Activated T-helper 1 cell treated with anti-CD3 and anti-CD28 coated beads, Interleukin-12 subunit alpha, Interleukin-12 subunit beta, Interleukin-2, Interleukin-4 antibody, amounts not matched to agents 30 ng/mL and 10 ng/mL and 1 ng/mL, durations not matched to agents 14 hours and 24 hours and 36 hours (primary cell): ENCODE measurements at regions not wholly inside any gene's neighbourhood (a gene's known extent, or its start where the extent isn't known, plus 50 kb on each side); places are given as distances from the start of the nearest gene placed in this dataset.

Experiments used
- DNase-seq: peaks from one replicate; pipeline ENCODE4 v3.0.0; 2021; ENCODE audit warnings: low spot score
- H3K27ac Mint-ChIP-seq: one replicate; pipeline ENCODE4 v1.8.0; 2021; ENCODE audit warnings: mild to moderate bottlenecking, mixed read lengths
- H3K27me3 Mint-ChIP-seq: one replicate; pipeline ENCODE4 v1.8.0; 2022; ENCODE audit warnings: mild to moderate bottlenecking, moderate library complexity, mixed read lengths; ENCODE audit not compliant: insufficient read depth
- H3K36me3 Mint-ChIP-seq: one replicate; pipeline ENCODE4 v1.8.0; 2021; ENCODE audit warnings: low read depth, mixed read lengths
- H3K4me1 Mint-ChIP-seq: one replicate; pipeline ENCODE4 v1.8.0; 2021; ENCODE audit warnings: low read depth, mixed read lengths
- H3K4me3 Mint-ChIP-seq: one replicate; pipeline ENCODE4 v1.8.0; 2021; ENCODE audit warnings: mild to moderate bottlenecking, moderate library complexity, mixed read lengths
- H3K9me3 Mint-ChIP-seq: one replicate; pipeline ENCODE4 v1.8.0; 2021; ENCODE audit warnings: mixed read lengths
- intact Hi-C: fragments of 100-400 bp; cut with micrococcal nuclease; formaldehyde crosslinking; loops from one replicate; pipeline ENCODE4 v1.15.1; 2024

GRCh38 chr18:56481751-56482150, 156.6 kb downstream of the TXNL1 start:
- Mint-ChIP-seq H3K27ac (no peak overlapping the region), H3K4me1 (no peaks in the 10 kb centered on the region), H3K4me3 (no peak overlapping the region), H3K9me3 (no peaks in the 10 kb centered on the region), H3K36me3 (no peaks in the 10 kb centered on the region), H3K27me3 (no peaks in the 10 kb centered on the region)
- intact Hi-C loops = no loop called here
- DNase-seq = no peak

GRCh38 chr18:56479841-56480240, 158.6 kb downstream of the TXNL1 start:
- no peak overlapping the region for H3K4me3 Mint-ChIP-seq
- H3K27ac Mint-ChIP-seq = no peak overlapping the region
- DNase-seq = no peak
- H3K36me3 Mint-ChIP-seq = no peaks in the 10 kb centered on the region
- H3K9me3 Mint-ChIP-seq = no peaks in the 10 kb centered on the region
- H3K27me3 Mint-ChIP-seq = no peaks in the 10 kb centered on the region
- no peaks in the 10 kb centered on the region for H3K4me1 Mint-ChIP-seq
- intact Hi-C loops = no loop called here

GRCh38 chr18:56475250-56475649, 163.1 kb downstream of the TXNL1 start:
- no peaks in the 10 kb centered on the region for H3K9me3 Mint-ChIP-seq
- intact Hi-C loops = no loop called here
- H3K4me3 Mint-ChIP-seq = no peak overlapping the region
- H3K36me3 Mint-ChIP-seq = no peaks in the 10 kb centered on the region
- no peak for DNase-seq
- no peak overlapping the region for H3K27ac Mint-ChIP-seq
- no peaks in the 10 kb centered on the region for H3K27me3 Mint-ChIP-seq
- no peaks in the 10 kb centered on the region for H3K4me1 Mint-ChIP-seq

GRCh38 chr18:56473400-56474024, 164.9 kb downstream of the TXNL1 start:
- DNase-seq = no peak
- Mint-ChIP-seq H3K9me3 (no peaks in the 10 kb centered on the region), H3K36me3 (no peaks in the 10 kb centered on the region), H3K4me1 (no peaks in the 10 kb centered on the region), H3K27me3 (no peaks in the 10 kb centered on the region), H3K4me3 (no peak overlapping the region), H3K27ac (no peak overlapping the region)
- intact Hi-C loops = no loop called here

- intact Hi-C loops = no loop called here
- H3K9me3 Mint-ChIP-seq = peaks cover 4% of the 10 kb centered on the region
- no peak overlapping the region for H3K4me3 Mint-ChIP-seq
- H3K36me3 Mint-ChIP-seq = peaks cover 1% of the 10 kb centered on the region
- H3K27ac Mint-ChIP-seq = no peak overlapping the region
- H3K27me3 Mint-ChIP-seq = peaks cover 2% of the 10 kb centered on the region
- DNase-seq = no peak
- H3K4me1 Mint-ChIP-seq = no peaks in the 10 kb centered on the region
Observed at GRCh38 chr18:56470406-56471351, 167.7 kb downstream of the TXNL1 start.

GRCh38 chr18:56469582-56469981, 168.8 kb downstream of the TXNL1 start:
- intact Hi-C loops = no loop called here
- Mint-ChIP-seq H3K4me3 (no peak overlapping the region), H3K9me3 (peaks cover 13% of the 10 kb centered on the region)

GRCh38 chr18:56468396-56468795, 170.0 kb downstream of the TXNL1 start:
- H3K27ac Mint-ChIP-seq = no peak overlapping the region
- no peak for DNase-seq
- H3K9me3 Mint-ChIP-seq = peaks cover 13% of the 10 kb centered on the region
- peaks cover 2% of the 10 kb centered on the region for H3K36me3 Mint-ChIP-seq
- peaks cover 2% of the 10 kb centered on the region for H3K27me3 Mint-ChIP-seq
- H3K4me3 Mint-ChIP-seq = no peak overlapping the region
- intact Hi-C loops = no loop called here
- no peaks in the 10 kb centered on the region for H3K4me1 Mint-ChIP-seq

More at GRCh38 chr18:56469582-56469981, 168.8 kb downstream of the TXNL1 start:
- no peak for DNase-seq
- peaks cover 2% of the 10 kb centered on the region for H3K27me3 Mint-ChIP-seq
- H3K27ac Mint-ChIP-seq = no peak overlapping the region
- no peaks in the 10 kb centered on the region for H3K4me1 Mint-ChIP-seq
- H3K36me3 Mint-ChIP-seq = peaks cover 2% of the 10 kb centered on the region

GRCh38 chr18:56462276-56462675, 176.1 kb downstream of the TXNL1 start:
- Mint-ChIP-seq H3K4me1 (no peaks in the 10 kb centered on the region), H3K36me3 (peaks cover 2% of the 10 kb centered on the region), H3K9me3 (peaks cover 13% of the 10 kb centered on the region), H3K27me3 (peaks cover 2% of the 10 kb centered on the region), H3K4me3 (no peak overlapping the region), H3K27ac (no peak overlapping the region)
- intact Hi-C loops = no loop called here
- DNase-seq = no peak

- no peaks in the 10 kb centered on the region for H3K4me1 Mint-ChIP-seq
- H3K9me3 Mint-ChIP-seq = peaks cover 13% of the 10 kb centered on the region
- peaks cover 2% of the 10 kb centered on the region for H3K36me3 Mint-ChIP-seq
- no peak for DNase-seq
- intact Hi-C loops = no loop called here
- H3K27ac Mint-ChIP-seq = no peak overlapping the region
- no peak overlapping the region for H3K4me3 Mint-ChIP-seq
- H3K27me3 Mint-ChIP-seq = peaks cover 2% of the 10 kb centered on the region
Observed at GRCh38 chr18:56461151-56461550, 177.2 kb downstream of the TXNL1 start.

- intact Hi-C loops = no loop called here
- DNase-seq = no peak
- no peaks in the 10 kb centered on the region for H3K36me3 Mint-ChIP-seq
- no peaks in the 10 kb centered on the region for H3K27me3 Mint-ChIP-seq
- no peaks in the 10 kb centered on the region for H3K4me1 Mint-ChIP-seq
- H3K9me3 Mint-ChIP-seq = peaks cover 8% of the 10 kb centered on the region
- H3K4me3 Mint-ChIP-seq = no peak overlapping the region
- H3K27ac Mint-ChIP-seq = no peak overlapping the region
Observed at GRCh38 chr18:56460581-56460980, 177.8 kb downstream of the TXNL1 start.

- Mint-ChIP-seq H3K27ac (no peak overlapping the region), H3K27me3 (no peaks in the 10 kb centered on the region), H3K4me3 (no peak overlapping the region), H3K9me3 (no peaks in the 10 kb centered on the region), H3K36me3 (no peaks in the 10 kb centered on the region), H3K4me1 (no peaks in the 10 kb centered on the region)
- intact Hi-C loops = no loop called here
- no peak for DNase-seq
Observed at GRCh38 chr18:56458770-56459712, 179.4 kb downstream of the TXNL1 start.

- H3K27ac Mint-ChIP-seq = no peak overlapping the region
- no peaks in the 10 kb centered on the region for H3K9me3 Mint-ChIP-seq
- H3K27me3 Mint-ChIP-seq = no peaks in the 10 kb centered on the region
- H3K4me3 Mint-ChIP-seq = no peak overlapping the region
- H3K36me3 Mint-ChIP-seq = no peaks in the 10 kb centered on the region
- intact Hi-C loops = no loop called here
- DNase-seq = no peak
- H3K4me1 Mint-ChIP-seq = no peaks in the 10 kb centered on the region
Observed at GRCh38 chr18:56455874-56456273, 182.5 kb downstream of the TXNL1 start.
